ENCODE measurements at regions not wholly inside any gene's neighbourhood (a gene's known extent, or its start where the extent isn't known, plus 50 kb on each side); places are given as distances from the start of the nearest gene placed in this dataset.

DNA sequence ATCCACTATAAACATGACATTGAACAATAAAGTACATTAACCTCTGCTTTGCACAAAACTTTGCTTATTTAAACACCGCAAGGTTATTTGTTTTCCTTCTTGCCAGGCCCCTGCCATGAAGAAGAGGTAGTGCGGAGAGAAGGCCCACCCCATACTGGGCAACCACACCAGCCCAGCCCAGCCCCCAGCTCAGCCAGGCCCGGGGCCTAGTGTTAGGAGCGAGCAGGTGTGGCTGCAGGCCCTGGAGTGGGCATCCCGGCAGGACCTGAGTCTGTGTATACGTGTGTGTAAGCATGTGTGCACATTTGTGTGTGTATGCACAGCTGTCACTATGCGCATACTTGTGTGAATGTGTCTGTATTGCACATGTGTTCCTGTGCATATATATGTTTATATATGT lies 90.4 kb upstream of the MVB12B start:
- Histone ChIP-seq H3K27ac (ENCODE audit: insufficient read depth, low read depth, low read length, poor library complexity, severe bottlenecking) (no peak overlapping the region), H3K4me3 (ENCODE audit: insufficient read depth, low read depth, low read length) (no peak overlapping the region), H3K27me3 (ENCODE audit: control insufficient read depth, insufficient read depth, low read length, poor library complexity, severe bottlenecking) (no peaks in the 10 kb centered on the region), H3K4me1 (ENCODE audit: control insufficient read depth, insufficient read depth, low read length) (no peaks in the 10 kb centered on the region), H3K36me3 (ENCODE audit: control insufficient read depth, insufficient read depth, low read length) (no peaks in the 10 kb centered on the region), H3K9me3 (ENCODE audit: control insufficient read depth, low read length) (no peaks in the 10 kb centered on the region)
- 90 to 95% methylated on average over 7 of the region's 7 CpGs for WGBS, 2 experiments

GRCh38 chr9:126238415-126238814 lies 88.2 kb upstream of the MVB12B start:
- H3K9me3 ChIP-seq (ENCODE audit: control insufficient read depth, low read length): no peaks in the 10 kb centered on the region
- 87 to 88% methylated on average over 2 of the region's 2 CpGs for WGBS, 2 experiments
- H3K4me3 ChIP-seq (ENCODE audit: insufficient read depth, low read depth, low read length): no peak overlapping the region
- no peaks in the 10 kb centered on the region for H3K4me1 ChIP-seq (ENCODE audit: control insufficient read depth, insufficient read depth, low read length)
- no peak overlapping the region for H3K27ac ChIP-seq (ENCODE audit: insufficient read depth, low read depth, low read length, poor library complexity, severe bottlenecking)
- H3K27me3 ChIP-seq (ENCODE audit: control insufficient read depth, insufficient read depth, low read length, poor library complexity, severe bottlenecking): no peaks in the 10 kb centered on the region
- H3K36me3 ChIP-seq (ENCODE audit: control insufficient read depth, insufficient read depth, low read length): no peaks in the 10 kb centered on the region

DNA sequence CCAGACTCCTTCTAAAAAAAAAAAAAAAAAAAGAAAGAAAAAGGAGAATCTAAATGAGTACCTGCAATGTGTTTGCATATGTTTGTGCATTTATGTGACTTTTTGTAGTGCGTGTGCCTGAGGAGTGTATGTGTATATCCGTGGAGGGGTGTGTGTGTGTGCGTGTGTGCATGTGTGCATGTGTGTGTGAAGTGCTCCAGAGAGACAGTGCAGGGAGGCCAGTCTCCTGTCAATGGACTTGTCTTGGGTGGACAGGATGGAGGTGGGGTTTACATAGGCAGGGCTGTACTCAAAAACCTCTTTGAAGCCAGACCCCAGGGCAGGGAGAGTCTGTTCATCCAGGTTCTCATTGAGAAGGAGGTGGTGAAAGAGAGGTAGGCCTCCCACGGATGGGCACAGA lies 87.1 kb upstream of the MVB12B start:
- Histone ChIP-seq H3K4me1 (ENCODE audit: control insufficient read depth, insufficient read depth, low read length) (no peaks in the 10 kb centered on the region), H3K36me3 (ENCODE audit: control insufficient read depth, insufficient read depth, low read length) (no peaks in the 10 kb centered on the region), H3K4me3 (ENCODE audit: insufficient read depth, low read depth, low read length) (no peak overlapping the region), H3K27me3 (ENCODE audit: control insufficient read depth, insufficient read depth, low read length, poor library complexity, severe bottlenecking) (no peaks in the 10 kb centered on the region), H3K9me3 (ENCODE audit: control insufficient read depth, low read length) (no peaks in the 10 kb centered on the region), H3K27ac (ENCODE audit: insufficient read depth, low read depth, low read length, poor library complexity, severe bottlenecking) (no peak overlapping the region)
- 91 to 96% methylated on average over 4 of the region's 4 CpGs for WGBS, 2 experiments

DNA sequence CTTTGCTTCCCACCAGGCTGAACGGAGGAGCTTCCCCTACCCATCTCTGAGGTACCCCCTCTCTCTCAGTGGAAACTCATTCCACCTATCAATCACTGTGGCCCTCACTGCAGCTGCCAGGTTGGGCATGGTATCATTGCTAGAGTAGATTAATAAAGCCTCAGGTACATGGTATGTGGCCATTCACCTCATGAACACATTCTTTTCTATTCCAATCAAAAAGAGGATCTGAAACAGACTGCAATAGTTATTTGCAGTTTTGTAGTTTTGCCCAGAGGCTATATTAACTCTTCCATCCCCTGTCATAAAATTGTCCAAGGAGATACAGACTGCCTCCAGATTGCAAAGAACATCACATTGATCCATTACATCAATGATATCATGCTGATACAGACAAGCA lies 85.8 kb upstream of the MVB12B start:
- H3K36me3 ChIP-seq (ENCODE audit: control insufficient read depth, insufficient read depth, low read length): no peaks in the 10 kb centered on the region
- H3K27ac ChIP-seq (ENCODE audit: insufficient read depth, low read depth, low read length, poor library complexity, severe bottlenecking): no peak overlapping the region
- no peaks in the 10 kb centered on the region for H3K27me3 ChIP-seq (ENCODE audit: control insufficient read depth, insufficient read depth, low read length, poor library complexity, severe bottlenecking)
- no peaks in the 10 kb centered on the region for H3K4me1 ChIP-seq (ENCODE audit: control insufficient read depth, insufficient read depth, low read length)
- 76 to 83% methylated on average over 1 of the region's 1 CpG for WGBS, 2 experiments
- no peaks in the 10 kb centered on the region for H3K9me3 ChIP-seq (ENCODE audit: control insufficient read depth, low read length)
- no peak overlapping the region for H3K4me3 ChIP-seq (ENCODE audit: insufficient read depth, low read depth, low read length)

GRCh38 chr9:126248680-126249079 lies 77.9 kb upstream of the MVB12B start:
- Histone ChIP-seq H3K27ac (ENCODE audit: insufficient read depth, low read depth, low read length, poor library complexity, severe bottlenecking) (no peak overlapping the region), H3K27me3 (ENCODE audit: control insufficient read depth, insufficient read depth, low read length, poor library complexity, severe bottlenecking) (no peaks in the 10 kb centered on the region), H3K9me3 (ENCODE audit: control insufficient read depth, low read length) (no peaks in the 10 kb centered on the region), H3K4me3 (ENCODE audit: insufficient read depth, low read depth, low read length) (no peak overlapping the region), H3K36me3 (ENCODE audit: control insufficient read depth, insufficient read depth, low read length) (no peaks in the 10 kb centered on the region), H3K4me1 (ENCODE audit: control insufficient read depth, insufficient read depth, low read length) (no peaks in the 10 kb centered on the region)
- WGBS, 2 experiments: 90 to 94% methylated on average over 3 of the region's 3 CpGs

GRCh38 chr9:126261584-126262356 lies 64.9 kb upstream of the MVB12B start:
- Histone ChIP-seq H3K36me3 (ENCODE audit: control insufficient read depth, insufficient read depth, low read length) (no peaks in the 10 kb centered on the region), H3K27ac (ENCODE audit: insufficient read depth, low read depth, low read length, poor library complexity, severe bottlenecking) (no peak overlapping the region), H3K4me3 (ENCODE audit: insufficient read depth, low read depth, low read length) (no peak overlapping the region), H3K9me3 (ENCODE audit: control insufficient read depth, low read length) (no peaks in the 10 kb centered on the region), H3K4me1 (ENCODE audit: control insufficient read depth, insufficient read depth, low read length) (no peaks in the 10 kb centered on the region), H3K27me3 (ENCODE audit: control insufficient read depth, insufficient read depth, low read length, poor library complexity, severe bottlenecking) (peaks cover 4% of the 10 kb centered on the region)
- 88 to 89% methylated on average over 9 to 14 of the region's 14 CpGs for WGBS, 2 experiments

GRCh38 chr9:126262738-126263137 lies 63.9 kb upstream of the MVB12B start:
- H3K4me1 ChIP-seq (ENCODE audit: control insufficient read depth, insufficient read depth, low read length): no peaks in the 10 kb centered on the region
- no peaks in the 10 kb centered on the region for H3K9me3 ChIP-seq (ENCODE audit: control insufficient read depth, low read length)
- no peaks in the 10 kb centered on the region for H3K36me3 ChIP-seq (ENCODE audit: control insufficient read depth, insufficient read depth, low read length)
- H3K27ac ChIP-seq (ENCODE audit: insufficient read depth, low read depth, low read length, poor library complexity, severe bottlenecking): no peak overlapping the region
- no peak overlapping the region for H3K4me3 ChIP-seq (ENCODE audit: insufficient read depth, low read depth, low read length)
- H3K27me3 ChIP-seq (ENCODE audit: control insufficient read depth, insufficient read depth, low read length, poor library complexity, severe bottlenecking): peaks cover 4% of the 10 kb centered on the region

DNA sequence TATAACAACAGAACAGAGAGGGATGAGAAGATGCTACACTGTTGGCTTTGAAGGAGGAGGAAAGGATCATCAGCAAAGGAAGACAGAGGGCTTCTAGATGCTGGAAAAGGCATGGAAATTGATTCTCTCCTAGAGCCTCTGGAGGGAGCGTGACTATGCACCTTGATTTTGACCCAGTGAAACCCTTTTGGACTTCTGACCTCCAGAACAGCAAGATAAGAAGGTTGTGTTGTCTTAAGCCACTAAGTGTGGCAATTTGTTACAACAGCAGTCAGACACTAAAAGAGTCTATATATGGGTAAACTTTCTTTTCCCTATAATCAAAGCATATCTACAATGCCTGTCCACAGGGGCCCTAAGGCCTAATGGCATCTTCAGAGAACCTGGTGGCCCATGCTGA lies 56.1 kb upstream of the MVB12B start:
- Histone ChIP-seq H3K27ac (ENCODE audit: insufficient read depth, low read depth, low read length, poor library complexity, severe bottlenecking) (no peak overlapping the region), H3K4me1 (ENCODE audit: control insufficient read depth, insufficient read depth, low read length) (peaks cover 5% of the 10 kb centered on the region), H3K9me3 (ENCODE audit: control insufficient read depth, low read length) (no peaks in the 10 kb centered on the region), H3K4me3 (ENCODE audit: insufficient read depth, low read depth, low read length) (no peak overlapping the region), H3K36me3 (ENCODE audit: control insufficient read depth, insufficient read depth, low read length) (no peaks in the 10 kb centered on the region), H3K27me3 (ENCODE audit: control insufficient read depth, insufficient read depth, low read length, poor library complexity, severe bottlenecking) (no peaks in the 10 kb centered on the region)
- 60 to 76% methylated on average over 1 of the region's 1 CpG for WGBS, 2 experiments

DNA sequence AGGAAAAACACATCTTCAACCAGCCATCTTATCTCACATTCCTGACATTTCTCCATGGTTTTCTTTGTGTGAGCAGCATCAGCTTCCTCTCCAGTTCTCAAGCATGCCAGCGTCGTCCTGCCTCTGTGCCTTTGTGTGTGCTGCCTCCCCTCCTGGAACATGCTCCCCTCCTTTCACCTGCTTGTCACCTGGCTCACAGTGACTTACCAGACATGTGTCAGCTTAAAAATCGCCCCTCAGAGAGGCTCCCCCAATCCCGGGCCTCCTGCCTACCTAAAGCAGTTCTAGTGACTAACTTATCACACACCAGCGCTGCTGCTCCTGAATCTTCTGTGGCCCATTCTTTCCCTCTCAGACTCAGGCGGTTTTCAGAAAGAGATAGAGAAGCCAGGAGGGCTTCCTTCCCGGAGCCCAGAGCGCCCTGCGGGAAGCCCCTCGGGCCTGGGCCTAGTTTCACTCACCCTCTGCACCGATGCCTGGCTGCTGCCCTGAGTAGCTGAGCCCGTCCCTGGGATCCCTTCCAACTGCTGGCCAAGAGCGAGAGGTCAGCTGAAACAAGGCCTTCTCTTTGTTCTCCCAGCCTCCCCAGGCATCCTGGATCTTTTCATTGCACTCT lies 51.1 kb upstream of the MVB12B start:
- Histone ChIP-seq H3K27ac (ENCODE audit: insufficient read depth, low read depth, low read length, poor library complexity, severe bottlenecking) (peak overlapping the region; percentile 75), H3K4me3 (ENCODE audit: insufficient read depth, low read depth, low read length) (no peak overlapping the region), H3K27me3 (ENCODE audit: control insufficient read depth, insufficient read depth, low read length, poor library complexity, severe bottlenecking) (no peaks in the 10 kb centered on the region), H3K9me3 (ENCODE audit: control insufficient read depth, low read length) (no peaks in the 10 kb centered on the region), H3K36me3 (ENCODE audit: control insufficient read depth, insufficient read depth, low read length) (no peaks in the 10 kb centered on the region), H3K4me1 (ENCODE audit: control insufficient read depth, insufficient read depth, low read length) (peaks cover 9% of the 10 kb centered on the region)
- 69% methylated on average over 13 of the region's 13 CpGs for WGBS, 2 experiments

DNA sequence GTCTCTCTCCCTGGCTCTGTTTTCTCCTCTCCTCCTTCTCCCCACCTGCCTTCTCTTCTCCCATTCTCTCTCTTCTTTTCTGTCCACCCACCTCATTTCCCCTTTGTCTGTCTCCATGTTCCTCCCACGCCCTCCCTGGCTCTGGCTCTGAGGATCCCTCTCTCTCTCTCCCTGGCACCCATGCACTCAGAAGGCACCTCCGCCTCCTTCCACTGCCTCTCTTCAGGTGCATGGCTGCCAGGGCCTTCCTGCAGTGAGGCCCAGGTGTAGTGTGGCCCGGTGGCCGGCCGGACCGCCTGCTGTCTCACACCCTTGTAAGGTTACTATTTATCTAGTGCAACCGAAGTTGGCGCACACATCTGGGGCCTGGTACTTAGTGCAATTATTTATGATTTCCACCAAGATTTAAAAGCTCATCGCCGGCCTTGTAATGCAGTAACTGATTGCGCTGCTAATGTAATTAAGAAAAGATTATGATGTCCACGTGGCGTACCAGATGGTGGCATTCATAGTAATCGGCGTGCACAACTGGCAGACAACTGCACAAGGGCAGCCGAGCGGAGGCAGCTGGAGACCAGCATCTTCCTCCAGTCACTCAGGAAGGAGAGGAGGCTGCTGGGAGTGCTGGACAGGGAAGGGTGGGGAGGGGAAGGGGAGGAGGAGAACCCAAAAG lies 50.4 kb upstream of the MVB12B start:
- H3K9me3 ChIP-seq (ENCODE audit: control insufficient read depth, low read length): no peaks in the 10 kb centered on the region
- H3K4me3 ChIP-seq (ENCODE audit: insufficient read depth, low read depth, low read length): no peak overlapping the region
- H3K27me3 ChIP-seq (ENCODE audit: control insufficient read depth, insufficient read depth, low read length, poor library complexity, severe bottlenecking): no peaks in the 10 kb centered on the region
- peak overlapping the region; percentile 75 for H3K27ac ChIP-seq (ENCODE audit: insufficient read depth, low read depth, low read length, poor library complexity, severe bottlenecking)
- H3K4me1 ChIP-seq (ENCODE audit: control insufficient read depth, insufficient read depth, low read length): peaks cover 9% of the 10 kb centered on the region
- no peaks in the 10 kb centered on the region for H3K36me3 ChIP-seq (ENCODE audit: control insufficient read depth, insufficient read depth, low read length)
- WGBS, 2 experiments: 95% methylated on average over 17 of the region's 17 CpGs

Data from ectodermal cell (in vitro differentiated cells).